HepG2 (cell line): ENCODE measurements at regions not wholly inside any gene's neighbourhood (a gene's known extent, or its start where the extent isn't known, plus 50 kb on each side); places are given as distances from the start of the nearest gene placed in this dataset.

Experiments
- ATAC-seq: fragments of 200-7000 bp; cut with Tn5 transposase; 3 replicates; pipeline ENCODE4 v1.9.1; 2020; ENCODE audit warnings: mild to moderate bottlenecking, moderate library complexity
- BruUV-seq: library from RNA; stranded (reverse); fragments of 400-500 nt; replicated peaks from 2 replicates; lab custom pipeline; 2021; lab: Mats Ljungman, UMichigan
- CTCF ChIA-PET: fragments of 300-600 bp; formaldehyde crosslinking; extraction: SDS; loops from one replicate; lab custom pipeline; 2021; ENCODE audit warnings: low total read pairs, inconsistent platforms, low intra/inter-chr PET ratio; lab: Yijun Ruan, JAX
- POLR2A ChIA-PET: fragments of 350-600 bp; sonication (Branson Sonifier 250); formaldehyde crosslinking; loops from one replicate; lab custom pipeline; 2020; ENCODE audit warnings: antibody characterized with exemption, inconsistent platforms; lab: Yijun Ruan, JAX
- DNase-seq: peaks from one replicate; pipeline ENCODE4 v3.0.0-alpha.2; 2015; ENCODE audit warnings: low spot score
- FAIRE-seq: peaks from 3 replicates; lab custom pipeline; 2011; peaks lifted over from hg19 to GRCh38; lab: Jason Lieb, UNC
- H2AFZ ChIP-seq: one replicate; pipeline ENCODE4 v1.6.1; 2011; ENCODE audit warnings: low read length, inconsistent platforms
- H3K27ac ChIP-seq: fragments of 300-600 bp; 3 replicates; pipeline ENCODE4 v1.8.0; 2011; ENCODE audit warnings: mixed run types, mild to moderate bottlenecking, mixed read lengths, low read length, inconsistent platforms; ENCODE audit not compliant: insufficient read depth; ENCODE audit errors: extremely low read length
- H3K27me3 ChIP-seq, 2 experiments: fragments of 200-600 bp in 1 of 2; 2 replicates in 1 of 2; 3 replicates in 1 of 2; pipeline versions ENCODE4 v1.6.0 to v1.8.0; 2011; ENCODE audit warnings: low read length in 2 of 2, mild to moderate bottlenecking in 2 of 2, moderate library complexity in 2 of 2, inconsistent platforms in 1 of 2; ENCODE audit not compliant: insufficient read depth in 2 of 2, control insufficient read depth in 1 of 2
- H3K36me3 ChIP-seq, 2 experiments: fragments of 200-600 bp in 1 of 2; replicated peaks in 1 of 2; 2 replicates in 1 of 2; 3 replicates in 1 of 2; pipeline versions ENCODE4 v1.5.1 to v1.8.0; 2011; ENCODE audit warnings: low read length in 2 of 2, inconsistent platforms in 1 of 2; ENCODE audit not compliant: insufficient read depth in 2 of 2, control insufficient read depth in 1 of 2
- H3K4me1 ChIP-seq: 2 replicates; pipeline ENCODE4 v1.5.1; 2012; ENCODE audit warnings: low read length, inconsistent platforms; ENCODE audit not compliant: insufficient read depth
- H3K4me2 ChIP-seq: 2 replicates; pipeline ENCODE4 v1.6.0; 2011; ENCODE audit warnings: low read depth, low read length, inconsistent platforms
- H3K4me3 ChIP-seq, 3 experiments: fragments of 200-600 bp in 1 of 3; sonication (generic), shearing (Covaris generic) in 1 of 3; replicated peaks in 1 of 3; 2 replicates each; pipeline ENCODE4 v1.5.1; 2011 to 2016; ENCODE audit warnings: low read length in 3 of 3, inconsistent platforms in 2 of 3, low read depth in 2 of 3, mild to moderate bottlenecking in 2 of 3, control low read depth in 1 of 3, mixed read lengths in 1 of 3; ENCODE audit not compliant: insufficient read depth in 1 of 3
- H3K79me2 ChIP-seq: one replicate; pipeline ENCODE4 v1.6.1; 2011; ENCODE audit warnings: low read length, inconsistent platforms; ENCODE audit not compliant: insufficient read depth
- H3K9ac ChIP-seq: 2 replicates; pipeline ENCODE4 v1.6.0; 2011; ENCODE audit warnings: mild to moderate bottlenecking, low read depth, low read length, inconsistent platforms; ENCODE audit not compliant: insufficient read depth
- H3K9me3 ChIP-seq: 2 replicates; pipeline ENCODE4 v1.5.1; 2012; ENCODE audit warnings: mild to moderate bottlenecking, low read length
- H4K20me1 ChIP-seq: 2 replicates; pipeline ENCODE4 v1.6.0; 2011; ENCODE audit warnings: inconsistent platforms, mild to moderate bottlenecking, low read length, moderate library complexity; ENCODE audit not compliant: insufficient read depth
- CREBL2 ChIP-seq: sonication (generic); formaldehyde crosslinking; IDR thresholded peaks from 2 replicates; pipeline ENCODE4 v1.8.1; 2023; ENCODE audit warnings: missing genetic modification reagents, mild to moderate bottlenecking, borderline replicate concordance
- ELF1 ChIP-seq: sonication (generic); formaldehyde crosslinking; IDR thresholded peaks from 2 replicates; pipeline ENCODE4 v1.4.0; 2020; ENCODE audit warnings: missing genetic modification reagents
- HNF4A ChIP-seq: sonication (generic); formaldehyde crosslinking; IDR thresholded peaks from 2 replicates; pipeline ENCODE4 v1.4.0; 2020; ENCODE audit warnings: missing genetic modification reagents
- KDM2A ChIP-seq: sonication (generic); formaldehyde crosslinking; IDR thresholded peaks from 2 replicates; pipeline ENCODE4 v1.4.0; 2020; ENCODE audit warnings: low read depth, missing genetic modification reagents, borderline replicate concordance
- KLF13 ChIP-seq: sonication (generic); formaldehyde crosslinking; IDR thresholded peaks from 2 replicates; pipeline ENCODE4 v1.4.0; 2020; ENCODE audit warnings: mild to moderate bottlenecking, missing genetic modification reagents
- KLF6 ChIP-seq: IDR thresholded peaks from 2 replicates; pipeline ENCODE4 v1.8.0; 2016; ENCODE audit warnings: missing biosample characterization, missing genetic modification reagents
- NFE2 ChIP-seq: sonication (generic); formaldehyde crosslinking; IDR thresholded peaks from 2 replicates; pipeline ENCODE4 v1.4.0; 2020; ENCODE audit warnings: missing genetic modification reagents
- PAF1 ChIP-seq: IDR thresholded peaks from 2 replicates; pipeline ENCODE4 v1.6.1; 2016; ENCODE audit warnings: missing genetic modification reagents, missing compliant biosample characterization
- TBX2 ChIP-seq: sonication (generic); formaldehyde crosslinking; IDR thresholded peaks from 2 replicates; pipeline ENCODE4 v1.5.0; 2020; ENCODE audit warnings: missing genetic modification reagents, mild to moderate bottlenecking, borderline replicate concordance
- ZBTB42 ChIP-seq: sonication (generic); formaldehyde crosslinking; IDR thresholded peaks from 2 replicates; pipeline ENCODE4 v1.5.0; 2020; ENCODE audit warnings: mild to moderate bottlenecking, missing genetic modification reagents
- ZFP36L2 ChIP-seq: sonication (generic); formaldehyde crosslinking; IDR thresholded peaks from 2 replicates; pipeline ENCODE4 v1.4.0; 2020; ENCODE audit warnings: missing genetic modification reagents
- ZFP90 ChIP-seq: sonication (generic); formaldehyde crosslinking; IDR thresholded peaks from 2 replicates; pipeline ENCODE4 v1.8.0; 2022; ENCODE audit warnings: missing genetic modification reagents, mild to moderate bottlenecking, inconsistent platforms, borderline replicate concordance
- ZNF224 ChIP-seq: sonication (generic); formaldehyde crosslinking; IDR thresholded peaks from 2 replicates; pipeline ENCODE4 v1.5.0; 2020; ENCODE audit warnings: mild to moderate bottlenecking, missing genetic modification reagents
- ZNF326 ChIP-seq: sonication (generic); formaldehyde crosslinking; IDR thresholded peaks from 2 replicates; pipeline ENCODE4 v1.4.0; 2020; ENCODE audit warnings: missing genetic modification reagents, borderline replicate concordance
- ZNF382 ChIP-seq: sonication (generic); formaldehyde crosslinking; IDR thresholded peaks from 2 replicates; pipeline ENCODE4 v1.5.0; 2020; ENCODE audit warnings: missing genetic modification reagents, mild to moderate bottlenecking, borderline replicate concordance
- ZNF777 ChIP-seq: sonication (generic); formaldehyde crosslinking; IDR thresholded peaks from 2 replicates; pipeline ENCODE4 v1.4.0; 2020; ENCODE audit warnings: missing genetic modification reagents
- ZSCAN22 ChIP-seq: sonication (generic); formaldehyde crosslinking; IDR thresholded peaks from 2 replicates; pipeline ENCODE4 v1.4.0; 2020; ENCODE audit warnings: mild to moderate bottlenecking, missing genetic modification reagents
- WGBS: methylation state at CpG from one replicate; pipeline ENCODE4 v1.1.6; 2017; ENCODE audit warnings: low lambda C conversion rate; 5-methylcytosine and 5-hydroxymethylcytosine counted together
- in situ Hi-C: cut with HindIII; loops from 2 replicates; pipeline ENCODE4 v1.10.0; 2017; ENCODE audit warnings: low pct_unique_long_range_greater_than_20kb; ENCODE audit not compliant: extremely low pct_ligation_motif_present
- intact Hi-C: fragments of 100-400 bp; cut with micrococcal nuclease; formaldehyde crosslinking; loops from one replicate; pipeline ENCODE4 v1.10.0; 2022; ENCODE audit not compliant: unreplicated experiment
- TF ChIP-seq, protein P1 (sequence below): sonication (generic); formaldehyde crosslinking; IDR thresholded peaks from 2 replicates; pipeline ENCODE4 v1.5.0; 2020; ENCODE audit warnings: missing genetic modification reagents, mild to moderate bottlenecking, borderline replicate concordance
- TF ChIP-seq, protein P2 (sequence below): sonication (generic); formaldehyde crosslinking; IDR thresholded peaks from 2 replicates; pipeline ENCODE4 v1.4.0; 2020; ENCODE audit warnings: missing genetic modification reagents, borderline replicate concordance

DNA sequence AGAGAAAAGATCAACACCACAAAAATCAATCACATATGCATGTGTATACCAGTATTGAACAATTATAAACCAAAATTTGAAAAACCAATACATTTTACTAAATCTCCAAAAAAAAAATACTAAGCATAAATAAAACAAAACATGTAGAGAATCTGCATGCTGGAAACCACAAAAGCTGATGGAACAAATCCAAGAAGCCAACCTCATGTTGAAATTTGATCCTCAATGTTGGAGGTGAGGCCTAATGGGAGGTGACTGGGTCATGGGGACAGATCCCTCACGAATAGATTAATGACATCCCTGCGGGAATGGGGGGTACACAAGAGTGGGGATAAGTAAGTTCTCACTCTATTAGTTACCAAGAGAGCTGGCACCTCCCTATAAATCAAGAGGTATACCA lies 82.5 kb downstream of the OAT start:
- in situ Hi-C loops, result no loop called here
- no peak for FAIRE-seq
- 50% methylated on average over 2 of the region's 2 CpGs for WGBS
- no peaks in the 10 kb centered on the region for H3K4me1 ChIP-seq
- no peak for DNase-seq
- no peak for TF ChIP-seq PAF1
- TF ChIP-seq CREBL2 (CRISPR knock-in tag), result no peak
- TF ChIP-seq, protein P1, sequence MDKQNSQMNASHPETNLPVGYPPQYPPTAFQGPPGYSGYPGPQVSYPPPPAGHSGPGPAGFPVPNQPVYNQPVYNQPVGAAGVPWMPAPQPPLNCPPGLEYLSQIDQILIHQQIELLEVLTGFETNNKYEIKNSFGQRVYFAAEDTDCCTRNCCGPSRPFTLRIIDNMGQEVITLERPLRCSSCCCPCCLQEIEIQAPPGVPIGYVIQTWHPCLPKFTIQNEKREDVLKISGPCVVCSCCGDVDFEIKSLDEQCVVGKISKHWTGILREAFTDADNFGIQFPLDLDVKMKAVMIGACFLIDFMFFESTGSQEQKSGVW, result no peak
- no peak for TF ChIP-seq ZBTB42 (CRISPR knock-in tag)
- no peak for TF ChIP-seq TBX2 (CRISPR knock-in tag)
- TF ChIP-seq ZNF326 (CRISPR knock-in tag), result no peak
- TF ChIP-seq ZNF224 (CRISPR knock-in tag), result no peak
- TF ChIP-seq ZNF382 (CRISPR knock-in tag), result no peak
- no peak for TF ChIP-seq NFE2 (CRISPR knock-in tag)
- no peak for TF ChIP-seq KDM2A (CRISPR knock-in tag)
- TF ChIP-seq ZFP90 (CRISPR knock-in tag), result no peak
- no peak for TF ChIP-seq HNF4A
- TF ChIP-seq ZFP36L2 (CRISPR knock-in tag), result no peak
- TF ChIP-seq KLF13 (CRISPR knock-in tag), result no peak
- TF ChIP-seq KLF6 (CRISPR knock-in tag), result no peak
- no peak for TF ChIP-seq ZSCAN22
- TF ChIP-seq ZNF777 (CRISPR knock-in tag), result no peak
- TF ChIP-seq, protein P2, sequence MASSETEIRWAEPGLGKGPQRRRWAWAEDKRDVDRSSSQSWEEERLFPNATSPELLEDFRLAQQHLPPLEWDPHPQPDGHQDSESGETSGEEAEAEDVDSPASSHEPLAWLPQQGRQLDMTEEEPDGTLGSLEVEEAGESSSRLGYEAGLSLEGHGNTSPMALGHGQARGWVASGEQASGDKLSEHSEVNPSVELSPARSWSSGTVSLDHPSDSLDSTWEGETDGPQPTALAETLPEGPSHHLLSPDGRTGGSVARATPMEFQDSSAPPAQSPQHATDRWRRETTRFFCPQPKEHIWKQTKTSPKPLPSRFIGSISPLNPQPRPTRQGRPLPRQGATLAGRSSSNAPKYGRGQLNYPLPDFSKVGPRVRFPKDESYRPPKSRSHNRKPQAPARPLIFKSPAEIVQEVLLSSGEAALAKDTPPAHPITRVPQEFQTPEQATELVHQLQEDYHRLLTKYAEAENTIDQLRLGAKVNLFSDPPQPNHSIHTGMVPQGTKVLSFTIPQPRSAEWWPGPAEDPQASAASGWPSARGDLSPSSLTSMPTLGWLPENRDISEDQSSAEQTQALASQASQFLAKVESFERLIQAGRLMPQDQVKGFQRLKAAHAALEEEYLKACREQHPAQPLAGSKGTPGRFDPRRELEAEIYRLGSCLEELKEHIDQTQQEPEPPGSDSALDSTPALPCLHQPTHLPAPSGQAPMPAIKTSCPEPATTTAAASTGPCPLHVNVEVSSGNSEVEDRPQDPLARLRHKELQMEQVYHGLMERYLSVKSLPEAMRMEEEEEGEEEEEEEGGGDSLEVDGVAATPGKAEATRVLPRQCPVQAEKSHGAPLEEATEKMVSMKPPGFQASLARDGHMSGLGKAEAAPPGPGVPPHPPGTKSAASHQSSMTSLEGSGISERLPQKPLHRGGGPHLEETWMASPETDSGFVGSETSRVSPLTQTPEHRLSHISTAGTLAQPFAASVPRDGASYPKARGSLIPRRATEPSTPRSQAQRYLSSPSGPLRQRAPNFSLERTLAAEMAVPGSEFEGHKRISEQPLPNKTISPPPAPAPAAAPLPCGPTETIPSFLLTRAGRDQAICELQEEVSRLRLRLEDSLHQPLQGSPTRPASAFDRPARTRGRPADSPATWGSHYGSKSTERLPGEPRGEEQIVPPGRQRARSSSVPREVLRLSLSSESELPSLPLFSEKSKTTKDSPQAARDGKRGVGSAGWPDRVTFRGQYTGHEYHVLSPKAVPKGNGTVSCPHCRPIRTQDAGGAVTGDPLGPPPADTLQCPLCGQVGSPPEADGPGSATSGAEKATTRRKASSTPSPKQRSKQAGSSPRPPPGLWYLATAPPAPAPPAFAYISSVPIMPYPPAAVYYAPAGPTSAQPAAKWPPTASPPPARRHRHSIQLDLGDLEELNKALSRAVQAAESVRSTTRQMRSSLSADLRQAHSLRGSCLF (CRISPR knock-in tag), result no peak
- TF ChIP-seq ELF1 (CRISPR knock-in tag), result no peak
- TF ChIP-seq, all 625 proteins: peak for 0
- Histone ChIP-seq H4K20me1 (no peaks in the 10 kb centered on the region), H3K9ac (no peak overlapping the region), H3K4me2 (no peak overlapping the region), H3K79me2 (no peaks in the 10 kb centered on the region), H3K9me3 (no peaks in the 10 kb centered on the region), H3K27ac (no peak overlapping the region), H3K4me3 (no peak overlapping the region), H3K27me3 (peaks cover 0 to 3% of the 10 kb centered on the region in 2 experiments; a peak in 1 of 5 replicates), H2AFZ (no peak overlapping the region), H3K36me3 (no peaks in the 10 kb centered on the region)
- no peak for ATAC-seq
- ChIA-PET CTCF (no interaction called here), POLR2A (no interaction called here)
- intact Hi-C loops, result no loop called here
- BruUV-seq, result no TSS peak
